Astrocyte (in vitro differentiated cells and primary cell): ENCODE measurements at regions not wholly inside any gene's neighbourhood (a gene's known extent, or its start where the extent isn't known, plus 50 kb on each side); places are given as distances from the start of the nearest gene placed in this dataset.

ENCODE experiments used
- EZH2 ChIP-seq: IDR thresholded peaks from 2 replicates; pipeline ENCODE4 v1.6.1; 2012; ENCODE audit warnings: mild to moderate bottlenecking, low read length, inconsistent platforms; ENCODE audit not compliant: insufficient read depth
- TF ChIP-seq, protein P1 (sequence below): IDR thresholded peaks from 2 replicates; pipeline ENCODE4 v1.5.1; 2011; ENCODE audit warnings: low read depth, mild to moderate bottlenecking, inconsistent platforms, low read length, moderate library complexity; ENCODE audit not compliant: insufficient read depth

DNA sequence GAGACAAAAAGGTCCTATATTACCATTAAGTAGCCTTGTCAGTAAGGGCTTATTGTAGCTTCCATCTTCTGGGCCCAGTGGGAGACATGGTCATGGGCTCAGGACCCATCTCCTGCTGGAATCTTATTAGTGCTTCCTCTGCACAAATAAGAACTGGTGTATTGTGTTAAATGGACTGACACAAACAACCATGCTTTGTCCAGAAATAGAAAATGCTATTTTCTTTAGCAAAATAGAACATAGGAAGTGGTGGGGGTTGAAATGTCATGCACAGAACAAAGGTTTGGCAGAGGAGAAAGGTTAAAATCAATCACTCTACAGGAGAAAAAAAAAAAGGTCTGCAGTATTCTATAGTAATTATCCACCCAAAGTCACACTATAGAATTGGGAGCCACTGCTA lies 252.2 kb downstream of the ELAVL2 start:
- TF ChIP-seq, protein P1, sequence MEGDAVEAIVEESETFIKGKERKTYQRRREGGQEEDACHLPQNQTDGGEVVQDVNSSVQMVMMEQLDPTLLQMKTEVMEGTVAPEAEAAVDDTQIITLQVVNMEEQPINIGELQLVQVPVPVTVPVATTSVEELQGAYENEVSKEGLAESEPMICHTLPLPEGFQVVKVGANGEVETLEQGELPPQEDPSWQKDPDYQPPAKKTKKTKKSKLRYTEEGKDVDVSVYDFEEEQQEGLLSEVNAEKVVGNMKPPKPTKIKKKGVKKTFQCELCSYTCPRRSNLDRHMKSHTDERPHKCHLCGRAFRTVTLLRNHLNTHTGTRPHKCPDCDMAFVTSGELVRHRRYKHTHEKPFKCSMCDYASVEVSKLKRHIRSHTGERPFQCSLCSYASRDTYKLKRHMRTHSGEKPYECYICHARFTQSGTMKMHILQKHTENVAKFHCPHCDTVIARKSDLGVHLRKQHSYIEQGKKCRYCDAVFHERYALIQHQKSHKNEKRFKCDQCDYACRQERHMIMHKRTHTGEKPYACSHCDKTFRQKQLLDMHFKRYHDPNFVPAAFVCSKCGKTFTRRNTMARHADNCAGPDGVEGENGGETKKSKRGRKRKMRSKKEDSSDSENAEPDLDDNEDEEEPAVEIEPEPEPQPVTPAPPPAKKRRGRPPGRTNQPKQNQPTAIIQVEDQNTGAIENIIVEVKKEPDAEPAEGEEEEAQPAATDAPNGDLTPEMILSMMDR, result no peak
- TF ChIP-seq EZH2, result no peak
